AG04450 (cell line): ENCODE measurements at regions not wholly inside any gene's neighbourhood (a gene's known extent, or its start where the extent isn't known, plus 50 kb on each side); places are given as distances from the start of the nearest gene placed in this dataset.

Experiments used
- CTCF ChIA-PET: fragments of 300-600, 350-600 bp; formaldehyde crosslinking; extraction: SDS; loops from one replicate; lab custom pipeline; 2022; ENCODE audit warnings: antibody characterized with exemption, inconsistent platforms; lab: Charles Lee
- POLR2A ChIA-PET: fragments of 350-600 bp; formaldehyde crosslinking; extraction: SDS; loops from one replicate; lab custom pipeline; 2021; ENCODE audit warnings: antibody characterized with exemption, inconsistent platforms; lab: Yijun Ruan, JAX
- DNase-seq: peaks from one replicate; pipeline ENCODE4 v3.0.0-alpha.2; 2011; ENCODE audit warnings: low read depth, low spot score
- H3K27ac ChIP-seq: one replicate; pipeline ENCODE4 v1.5.1; 2012; ENCODE audit warnings: low read depth, low read length, control low read depth
- H3K27me3 ChIP-seq: one replicate; pipeline ENCODE4 v1.6.0; 2012; ENCODE audit warnings: low read length; ENCODE audit not compliant: control insufficient read depth, insufficient read depth
- H3K4me3 ChIP-seq: 2 replicates; pipeline ENCODE4 v1.5.1; 2011; ENCODE audit warnings: mild to moderate bottlenecking, low read depth, low read length, control low read depth
- H3K9me3 ChIP-seq: 2 replicates; pipeline ENCODE4 v1.5.1; 2012; ENCODE audit warnings: low read length; ENCODE audit not compliant: control insufficient read depth, insufficient read depth
- TF ChIP-seq, protein P1 (sequence below): IDR thresholded peaks from 2 replicates; pipeline ENCODE4 v1.5.1; 2011; ENCODE audit warnings: low read depth, low read length, control low read depth, inconsistent platforms

DNA sequence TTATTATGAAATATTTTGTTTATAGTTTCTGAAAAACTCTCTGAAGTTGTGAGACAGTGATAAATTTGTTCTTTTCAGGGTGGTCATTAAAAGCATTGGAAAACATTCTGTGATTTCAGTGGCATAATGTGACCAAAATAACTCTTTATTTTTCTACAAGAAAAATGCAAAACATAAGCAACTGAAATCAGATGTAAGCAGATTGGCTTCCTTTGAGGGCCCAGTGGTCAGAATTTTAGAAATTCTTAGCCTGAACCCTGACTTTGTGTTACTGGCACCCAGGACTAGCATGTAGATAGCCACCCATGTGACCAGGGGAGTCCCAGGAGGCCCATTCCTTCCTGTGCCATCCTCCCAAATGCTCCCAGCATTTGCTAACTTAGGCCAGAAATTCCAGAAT, 145.6 kb upstream of the SLC38A2 start:
- H3K9me3 ChIP-seq: peaks cover 21% of the 10 kb centered on the region
- TF ChIP-seq, protein P1, sequence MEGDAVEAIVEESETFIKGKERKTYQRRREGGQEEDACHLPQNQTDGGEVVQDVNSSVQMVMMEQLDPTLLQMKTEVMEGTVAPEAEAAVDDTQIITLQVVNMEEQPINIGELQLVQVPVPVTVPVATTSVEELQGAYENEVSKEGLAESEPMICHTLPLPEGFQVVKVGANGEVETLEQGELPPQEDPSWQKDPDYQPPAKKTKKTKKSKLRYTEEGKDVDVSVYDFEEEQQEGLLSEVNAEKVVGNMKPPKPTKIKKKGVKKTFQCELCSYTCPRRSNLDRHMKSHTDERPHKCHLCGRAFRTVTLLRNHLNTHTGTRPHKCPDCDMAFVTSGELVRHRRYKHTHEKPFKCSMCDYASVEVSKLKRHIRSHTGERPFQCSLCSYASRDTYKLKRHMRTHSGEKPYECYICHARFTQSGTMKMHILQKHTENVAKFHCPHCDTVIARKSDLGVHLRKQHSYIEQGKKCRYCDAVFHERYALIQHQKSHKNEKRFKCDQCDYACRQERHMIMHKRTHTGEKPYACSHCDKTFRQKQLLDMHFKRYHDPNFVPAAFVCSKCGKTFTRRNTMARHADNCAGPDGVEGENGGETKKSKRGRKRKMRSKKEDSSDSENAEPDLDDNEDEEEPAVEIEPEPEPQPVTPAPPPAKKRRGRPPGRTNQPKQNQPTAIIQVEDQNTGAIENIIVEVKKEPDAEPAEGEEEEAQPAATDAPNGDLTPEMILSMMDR: no peak
- H3K4me3 ChIP-seq: no peak overlapping the region
- DNase-seq: no peak
- H3K27ac ChIP-seq: no peak overlapping the region
- H3K27me3 ChIP-seq: no peaks in the 10 kb centered on the region
- ChIA-PET CTCF (no interaction called here), POLR2A (no interaction called here)

DNA sequence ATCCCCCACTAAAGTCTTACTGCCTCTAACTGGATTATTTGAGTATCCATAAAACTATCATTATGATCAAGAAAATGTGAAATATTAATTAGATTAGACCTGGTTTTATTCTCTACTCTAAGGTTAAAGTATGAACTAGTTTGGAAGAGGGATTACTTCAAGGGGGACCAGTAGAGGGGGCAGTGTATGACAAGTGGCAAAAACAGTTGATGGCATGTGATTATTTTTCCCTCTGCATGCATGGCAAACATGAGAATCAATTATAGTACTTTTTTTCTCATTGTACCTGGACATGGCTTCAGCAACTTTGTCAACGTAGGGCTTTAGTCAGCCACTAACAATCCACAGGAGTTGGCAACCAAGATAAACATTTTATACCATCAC, 145.0 kb upstream of the SLC38A2 start:
- DNase-seq: no peak
- CTCF ChIA-PET: no interaction called here
- POLR2A ChIA-PET: no interaction called here
- Histone ChIP-seq H3K27me3 (no peaks in the 10 kb centered on the region), H3K4me3 (no peak overlapping the region), H3K9me3 (peaks cover 21% of the 10 kb centered on the region), H3K27ac (no peak overlapping the region)
- TF ChIP-seq, protein P1: no peak

DNA sequence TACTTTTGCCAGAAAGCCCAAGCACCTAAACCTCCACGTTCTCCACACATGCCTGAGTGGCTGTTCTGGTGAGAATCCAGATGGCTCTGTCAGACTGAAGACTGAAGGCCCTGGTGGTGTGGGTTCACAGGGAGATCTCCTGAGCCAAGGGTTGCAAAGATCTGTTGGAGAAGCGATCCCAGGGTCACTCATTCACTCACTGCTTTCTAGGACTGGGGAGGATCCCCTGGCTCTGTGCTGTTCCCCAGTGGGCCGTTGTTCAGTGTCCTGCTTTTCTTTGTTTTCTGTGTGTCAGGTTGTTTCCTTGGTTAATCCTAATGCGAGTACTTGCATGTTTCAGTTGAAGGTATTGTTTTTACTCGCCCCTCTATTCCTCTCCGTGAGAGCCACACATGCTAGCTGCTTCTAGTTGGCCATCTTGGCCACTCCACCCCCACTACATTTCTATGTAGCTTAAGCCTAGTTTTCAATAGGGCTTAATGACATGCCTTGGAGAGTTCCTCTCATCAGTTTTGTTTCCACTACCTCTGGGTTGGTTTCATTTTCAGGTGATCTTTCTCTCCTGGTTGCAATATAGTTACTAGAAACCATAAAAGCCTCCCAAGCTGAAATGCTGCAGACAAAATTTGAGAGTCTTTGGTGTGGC, 144.5 kb upstream of the SLC38A2 start:
- POLR2A ChIA-PET: no interaction called here

DNA sequence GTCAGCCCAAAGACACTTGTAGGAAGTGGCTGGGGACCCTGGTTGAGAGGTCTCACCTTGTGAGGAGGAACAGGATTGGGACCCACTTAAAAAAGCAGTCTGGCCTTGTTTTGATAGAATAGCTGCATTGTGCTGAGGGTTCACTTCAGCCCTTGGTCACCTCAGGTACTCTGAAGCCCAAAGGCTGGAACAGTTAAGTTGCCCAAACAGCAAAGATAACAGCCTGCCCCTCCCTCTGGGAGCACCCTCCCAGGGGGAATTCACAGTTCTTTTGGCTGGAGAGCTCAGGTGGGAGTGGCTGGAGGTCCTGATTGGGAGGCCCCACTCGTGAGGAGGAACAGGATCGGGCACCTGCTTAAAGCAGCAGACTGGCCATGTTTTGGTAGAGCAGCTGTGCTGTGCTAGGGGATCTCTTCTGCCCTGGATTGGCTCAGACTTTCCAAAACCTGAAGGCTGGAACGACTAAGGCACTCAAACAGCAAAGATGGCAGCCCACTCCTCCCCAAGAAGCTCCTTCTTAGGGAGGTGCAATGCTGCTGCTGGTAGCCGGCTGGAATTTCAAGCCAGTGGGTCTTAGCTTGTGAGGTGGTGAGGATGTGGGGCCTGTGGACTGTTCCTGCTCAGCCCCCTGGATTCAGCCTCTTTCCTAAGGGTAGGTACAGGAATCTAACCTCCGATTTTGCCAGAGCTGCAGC, 143.8 kb upstream of the SLC38A2 start:
- no peak overlapping the region for H3K27ac ChIP-seq
- no peaks in the 10 kb centered on the region for H3K27me3 ChIP-seq
- TF ChIP-seq, protein P1: no peak
- DNase-seq: no peak
- POLR2A ChIA-PET: no interaction called here
- CTCF ChIA-PET: no interaction called here
- H3K4me3 ChIP-seq: no peak overlapping the region
- peaks cover 21% of the 10 kb centered on the region for H3K9me3 ChIP-seq

More for the DNA sequence above, 144.5 kb upstream of the SLC38A2 start:
- Histone ChIP-seq H3K4me3 (no peak overlapping the region), H3K27me3 (no peaks in the 10 kb centered on the region), H3K9me3 (peaks cover 21% of the 10 kb centered on the region), H3K27ac (no peak overlapping the region)
- TF ChIP-seq, protein P1: no peak
- no peak for DNase-seq
- CTCF ChIA-PET: no interaction called here

DNA sequence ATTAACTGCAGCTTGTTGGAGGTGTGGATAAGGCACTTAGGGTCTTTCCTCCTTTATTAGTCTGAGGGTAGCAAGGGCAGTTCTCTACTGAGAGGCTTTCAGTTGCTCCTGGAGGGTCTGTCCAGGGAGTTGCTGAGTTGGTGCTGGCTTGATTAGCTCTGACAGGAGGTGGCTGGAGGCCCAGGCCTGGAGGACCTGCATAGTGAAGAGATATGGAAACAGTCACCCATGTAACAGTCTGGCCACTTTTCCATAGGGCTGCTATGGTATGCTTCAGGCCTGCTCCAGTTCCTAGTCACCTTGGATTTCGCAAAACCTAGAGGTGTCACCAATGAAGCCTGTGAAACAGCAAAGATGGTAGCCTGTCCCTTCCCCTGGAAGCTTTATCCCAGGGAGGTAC, 143.3 kb upstream of the SLC38A2 start:
- Histone ChIP-seq H3K9me3 (peaks cover 21% of the 10 kb centered on the region), H3K27me3 (no peaks in the 10 kb centered on the region), H3K27ac (no peak overlapping the region), H3K4me3 (no peak overlapping the region)
- TF ChIP-seq, protein P1: no peak
- POLR2A ChIA-PET: no interaction called here
- DNase-seq: no peak
- CTCF ChIA-PET: no interaction called here
